Activated CD8-positive, alpha-beta memory T cell treated with anti-CD3 and anti-CD28 coated beads, Interleukin-2, amount 50 U/mL, for 4 hours (primary cell): ENCODE measurements at regions not wholly inside any gene's neighbourhood (a gene's known extent, or its start where the extent isn't known, plus 50 kb on each side); places are given as distances from the start of the nearest gene placed in this dataset.

Experiments
- DNase-seq: peaks from one replicate; pipeline ENCODE4 v3.0.0-alpha.2; 2020

DNA sequence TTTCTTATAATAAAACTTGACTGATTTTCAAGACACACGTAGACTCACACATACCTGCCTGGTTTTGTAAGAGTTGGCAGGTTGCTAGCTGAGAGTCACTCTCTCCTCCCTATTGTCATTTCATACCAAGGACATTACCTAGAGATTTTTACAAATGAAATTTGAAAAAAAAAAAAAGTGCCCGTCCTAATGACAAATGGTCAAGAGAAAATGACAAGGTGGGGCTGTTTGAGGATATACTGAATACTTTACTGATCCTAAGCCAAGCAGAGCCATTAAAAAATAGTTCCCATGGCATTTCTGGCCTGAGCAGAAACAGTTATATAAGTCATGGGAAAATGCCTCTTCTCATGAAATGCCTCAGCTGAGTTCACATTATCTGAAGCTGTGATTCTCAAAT is 150.2 kb downstream of the DYRK2 start:
- DNase-seq, result no peak

DNA sequence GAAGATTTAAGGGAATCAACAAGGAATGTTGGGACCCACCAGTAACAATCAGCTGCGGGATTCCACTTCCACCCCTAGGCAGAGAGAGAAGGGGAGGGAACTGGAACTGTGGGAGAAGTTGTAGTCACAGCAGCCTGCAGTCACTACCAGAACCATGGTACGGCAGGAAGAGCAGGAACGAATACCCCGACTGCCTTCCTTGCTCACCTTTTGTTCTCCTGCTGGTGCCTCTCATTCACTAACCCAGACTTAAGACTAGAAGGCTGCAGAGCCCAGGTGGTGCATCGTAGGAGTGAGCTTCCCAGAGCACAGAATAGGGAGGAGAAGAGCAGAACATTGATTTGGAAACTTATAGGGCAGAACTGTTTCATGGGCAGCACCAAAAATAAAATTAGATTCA is 154.2 kb downstream of the DYRK2 start:
- DNase-seq, result no peak

DNA sequence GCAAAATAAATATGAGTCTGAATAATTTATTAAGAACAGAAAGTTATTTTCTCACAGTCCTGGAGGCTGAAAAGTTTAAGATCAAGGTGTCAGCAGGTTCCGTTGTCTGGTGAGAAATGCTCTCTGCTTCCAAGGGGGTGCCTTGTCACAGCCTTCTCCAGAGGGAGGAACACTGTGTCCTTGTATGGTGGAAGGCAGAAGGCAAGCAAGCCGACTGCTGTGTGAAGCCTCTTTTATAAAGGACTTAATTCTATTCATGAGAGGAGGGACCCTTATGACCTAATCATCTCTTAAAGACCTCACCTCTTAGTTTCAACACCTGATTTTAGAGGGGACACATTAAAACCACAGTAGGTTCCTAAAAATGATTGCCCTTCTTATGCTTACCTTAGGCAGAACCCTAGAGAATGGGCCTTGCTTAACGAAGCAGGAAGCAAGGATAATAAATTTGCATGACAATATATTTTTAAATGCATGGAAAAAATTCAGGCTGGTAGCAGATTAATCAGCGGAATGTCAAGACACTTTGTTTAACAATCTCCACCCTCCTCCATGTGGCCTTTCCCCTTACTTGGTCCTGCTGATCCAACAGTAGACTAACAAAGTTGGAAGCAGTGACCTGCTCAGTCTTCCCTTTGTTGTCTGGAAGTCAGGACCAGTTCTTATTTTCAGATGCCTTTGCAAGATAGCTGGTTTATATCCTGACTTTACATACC is 154.9 kb downstream of the DYRK2 start:
- DNase-seq, result no peak

DNA sequence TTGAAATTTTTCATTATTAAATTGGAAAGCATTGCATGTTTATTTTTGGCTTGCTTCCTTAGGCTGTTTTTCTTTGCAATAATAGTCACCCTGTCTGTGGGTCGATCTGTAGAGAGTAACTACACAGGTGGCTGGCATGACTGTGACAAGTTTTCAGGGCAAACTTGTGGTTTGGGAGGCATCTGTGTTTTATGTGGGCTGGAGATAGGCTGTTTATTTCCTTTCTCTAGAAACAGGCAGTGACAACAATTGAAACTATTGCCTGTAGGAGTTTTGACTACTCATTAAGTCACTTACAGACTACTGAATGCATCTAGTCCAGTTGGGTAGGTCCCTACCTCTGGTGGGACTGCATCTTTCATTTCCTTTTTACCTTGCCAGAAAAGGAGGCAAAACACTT is 155.6 kb downstream of the DYRK2 start:
- peak; percentile 16 for DNase-seq

DNA sequence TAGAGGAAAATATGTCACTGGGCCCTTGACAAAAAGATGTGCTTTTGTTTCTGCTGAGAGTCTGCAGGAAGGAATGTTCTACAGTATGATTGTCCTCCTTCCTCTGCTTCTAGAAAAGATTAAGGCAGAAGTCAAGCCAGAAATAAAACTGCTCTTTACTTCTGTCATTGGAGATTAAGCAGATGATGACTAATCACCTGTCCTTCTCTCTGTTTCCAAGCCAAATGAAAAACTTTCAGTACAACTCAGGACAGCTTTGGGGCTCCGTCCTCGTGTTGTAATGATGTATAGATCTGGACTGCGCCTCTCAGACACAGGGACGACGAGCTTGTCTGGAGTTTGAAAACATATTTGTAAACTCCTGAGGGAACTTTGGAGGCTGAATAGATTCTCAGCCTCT is 159.3 kb downstream of the DYRK2 start:
- DNase-seq, result no peak

DNA sequence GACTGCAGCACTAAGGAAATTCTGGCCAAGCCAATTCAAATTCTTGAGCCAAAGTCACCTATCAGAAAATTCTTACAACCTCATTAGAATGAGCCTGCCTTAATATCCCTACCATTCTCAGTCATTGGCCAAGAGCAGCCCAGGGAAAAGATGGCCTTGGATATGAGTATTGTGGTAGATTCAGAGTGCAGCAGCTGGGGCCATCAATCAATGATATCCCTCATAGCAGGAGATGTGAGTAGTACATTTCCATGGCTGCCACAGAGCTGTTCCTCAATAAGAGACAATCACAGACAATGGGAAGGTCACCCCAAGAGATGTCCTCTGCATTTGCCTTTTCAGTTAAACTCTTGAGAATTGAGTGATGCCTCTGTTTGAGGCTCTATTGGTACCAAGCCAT is 161.6 kb downstream of the DYRK2 start:
- DNase-seq, result no peak

DNA sequence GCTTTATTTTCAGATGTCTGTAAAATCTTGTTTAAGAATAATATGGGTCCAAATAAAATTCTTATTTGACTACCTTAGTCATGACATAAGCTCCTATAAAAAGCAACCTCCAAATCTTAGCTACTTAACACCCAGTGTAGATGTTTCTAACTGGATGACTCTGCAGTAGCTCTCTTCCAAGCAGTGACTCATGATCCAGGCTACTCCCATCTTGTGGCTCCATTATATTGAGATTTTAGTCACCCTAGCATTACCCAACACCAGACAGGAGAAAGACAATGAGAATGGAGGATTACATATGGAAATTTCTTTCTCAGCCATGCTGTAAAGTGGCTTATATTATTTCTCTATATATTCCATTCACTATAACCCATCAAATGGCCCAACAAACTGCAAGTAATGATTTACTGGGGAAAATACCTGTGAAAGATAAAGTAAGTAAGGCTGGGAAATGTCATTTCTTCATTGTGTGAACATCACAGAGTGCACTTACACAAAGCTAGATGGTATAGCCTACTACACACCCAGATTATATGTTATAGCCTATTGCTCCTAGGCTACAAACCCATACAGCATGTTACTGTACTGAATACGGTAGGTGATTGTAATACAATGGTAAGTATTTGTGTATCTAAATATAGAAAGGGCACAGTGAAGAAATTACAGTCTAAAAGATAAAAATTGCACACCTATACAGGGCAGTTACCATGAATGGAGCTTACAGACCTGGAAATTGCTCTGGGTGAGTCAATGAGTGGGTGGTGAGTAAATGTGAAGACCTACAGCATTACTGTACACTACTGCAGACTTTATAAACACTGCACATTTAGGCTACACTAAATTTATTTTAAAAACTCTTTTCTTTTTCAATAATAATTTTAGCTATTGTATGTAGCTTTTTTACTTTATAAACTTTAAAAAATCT is 163.2 kb downstream of the DYRK2 start:
- DNase-seq, result no peak

DNA sequence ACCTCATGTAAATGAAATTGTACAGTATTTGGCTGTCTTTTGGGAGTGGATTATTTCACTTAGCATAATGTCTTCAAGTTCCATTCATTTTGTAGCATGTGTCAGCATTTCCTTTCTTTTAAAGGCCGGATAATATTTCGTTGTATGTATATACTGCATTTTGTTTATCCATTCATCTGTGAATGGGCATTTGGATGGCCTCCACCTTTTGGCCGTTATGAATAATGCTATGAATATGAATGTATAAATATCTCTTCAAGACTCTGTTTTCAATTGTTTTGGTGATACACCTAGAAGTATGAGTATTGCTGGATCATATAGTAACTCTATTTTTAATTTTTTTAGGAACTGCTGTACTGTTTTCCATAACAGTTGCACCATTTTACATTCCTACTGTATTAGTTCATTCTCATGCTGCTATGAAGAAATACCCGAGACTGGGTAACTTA is 164.9 kb downstream of the DYRK2 start:
- DNase-seq, result no peak

DNA sequence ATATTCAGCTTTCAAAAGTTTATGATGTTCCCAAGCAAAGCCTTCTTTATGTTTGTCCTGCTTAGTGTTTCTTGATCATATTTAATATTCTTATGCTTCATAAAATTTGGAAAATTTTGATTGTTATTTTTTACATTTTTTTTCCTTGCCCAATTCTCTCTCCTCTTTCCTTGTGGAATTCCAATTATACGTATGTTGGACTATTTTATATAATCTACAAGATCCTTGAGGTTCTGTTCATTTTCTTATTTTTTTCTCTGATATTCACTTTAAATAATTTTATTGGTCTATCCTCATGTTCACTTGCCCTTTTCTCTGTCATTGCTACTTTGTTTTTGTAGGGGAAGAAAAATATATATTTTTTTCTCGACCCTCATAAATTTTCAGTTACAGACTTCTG is 167.7 kb downstream of the DYRK2 start:
- DNase-seq, result no peak

DNA sequence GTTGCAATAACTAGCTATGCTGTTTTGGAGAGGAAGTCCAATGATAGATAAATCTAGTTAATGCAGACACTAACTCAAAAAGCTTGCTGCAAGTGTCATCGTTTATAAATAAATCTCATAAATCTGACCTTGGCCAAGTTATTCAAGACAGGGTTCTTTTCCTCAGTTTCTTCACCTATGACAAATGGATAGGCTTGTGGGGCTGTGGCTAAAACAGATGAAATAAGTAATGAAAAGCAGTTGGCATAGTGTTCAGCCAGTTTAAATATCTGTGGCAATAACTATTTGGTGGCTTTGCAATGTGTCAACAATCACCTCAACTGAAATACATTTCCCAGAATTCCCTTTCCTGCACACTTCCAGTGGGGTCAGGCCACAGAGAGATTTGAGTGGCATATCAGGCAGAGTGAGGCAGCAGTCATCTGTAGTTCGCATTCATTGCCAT is 169.9 kb downstream of the DYRK2 start:
- no peak for DNase-seq

DNA sequence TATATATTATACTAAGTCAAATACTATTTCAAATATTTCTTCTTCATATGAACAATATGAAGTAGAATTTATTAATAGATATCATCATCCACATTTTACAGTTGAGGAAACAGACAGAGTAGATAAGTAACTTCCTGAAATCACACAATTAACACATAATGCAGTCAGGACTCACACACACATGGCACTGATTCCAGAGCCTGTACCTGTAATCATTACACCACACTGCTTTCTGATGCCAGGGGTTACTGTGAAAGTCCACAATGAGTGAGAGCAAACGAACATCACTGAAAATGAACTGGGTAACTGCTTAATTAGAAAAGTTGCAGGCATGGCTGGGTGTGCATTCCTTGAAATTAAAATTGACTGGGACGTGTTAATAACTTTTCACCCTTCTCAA is 169.3 kb upstream of the IFNG-AS1 start:
- no peak for DNase-seq

DNA sequence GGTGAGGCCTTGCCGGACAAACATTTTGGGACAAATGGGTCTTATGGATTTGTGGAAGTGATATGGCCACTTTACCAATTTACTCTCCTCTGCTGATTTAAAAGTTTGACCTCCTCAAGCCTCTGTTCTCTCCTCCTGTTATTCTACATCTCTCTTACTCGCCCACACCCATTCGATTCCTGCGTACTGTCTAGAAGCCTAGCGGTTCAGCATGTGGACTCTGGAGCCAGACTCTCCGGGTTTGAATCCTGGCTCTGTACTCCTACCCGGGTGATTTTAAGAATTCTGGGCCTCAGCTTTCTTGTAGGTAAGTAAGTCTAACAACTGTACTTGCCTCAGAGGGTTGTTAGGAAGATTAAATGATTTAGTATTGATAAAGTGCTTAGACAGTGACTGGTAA is 168.6 kb upstream of the IFNG-AS1 start:
- DNase-seq, result no peak

DNA sequence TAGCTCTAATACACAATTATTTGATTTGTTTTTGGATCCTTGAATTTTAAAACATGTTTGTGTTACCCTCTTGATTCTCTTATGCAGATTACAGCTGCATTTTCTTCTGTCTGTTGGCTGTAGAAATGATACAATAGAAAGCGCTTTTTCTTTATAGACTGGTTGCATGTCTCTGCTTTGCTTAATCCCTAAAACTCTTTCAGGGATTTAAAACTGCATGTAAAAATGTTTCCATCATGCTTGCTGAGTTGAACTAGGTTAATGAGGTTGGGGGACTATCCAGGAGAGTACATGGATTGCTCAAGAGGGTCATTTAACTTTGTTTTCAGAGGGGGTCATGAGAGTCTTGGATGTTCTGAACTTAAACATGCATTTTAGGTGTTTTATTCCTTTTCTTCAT is 166.4 kb upstream of the IFNG-AS1 start:
- DNase-seq, result no peak

DNA sequence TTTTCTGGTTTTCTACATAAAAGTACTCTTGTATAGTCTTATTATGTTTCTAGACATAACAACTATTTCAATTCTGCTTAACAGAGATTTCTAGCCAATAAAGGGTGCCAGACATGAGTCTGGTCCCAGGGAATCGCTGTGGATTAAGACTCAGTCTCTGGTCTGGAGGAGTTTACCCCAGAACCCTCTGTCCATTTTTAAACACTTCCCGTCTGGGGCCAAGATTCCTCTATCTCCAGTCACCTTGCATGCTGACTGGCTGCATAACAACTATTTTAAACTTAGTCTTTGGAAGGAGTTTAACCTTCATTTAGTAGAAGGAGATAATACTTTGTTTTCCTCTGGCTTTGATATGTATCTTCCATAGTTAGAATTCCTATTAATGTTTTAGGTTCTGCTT is 163.1 kb upstream of the IFNG-AS1 start:
- DNase-seq, result no peak

DNA sequence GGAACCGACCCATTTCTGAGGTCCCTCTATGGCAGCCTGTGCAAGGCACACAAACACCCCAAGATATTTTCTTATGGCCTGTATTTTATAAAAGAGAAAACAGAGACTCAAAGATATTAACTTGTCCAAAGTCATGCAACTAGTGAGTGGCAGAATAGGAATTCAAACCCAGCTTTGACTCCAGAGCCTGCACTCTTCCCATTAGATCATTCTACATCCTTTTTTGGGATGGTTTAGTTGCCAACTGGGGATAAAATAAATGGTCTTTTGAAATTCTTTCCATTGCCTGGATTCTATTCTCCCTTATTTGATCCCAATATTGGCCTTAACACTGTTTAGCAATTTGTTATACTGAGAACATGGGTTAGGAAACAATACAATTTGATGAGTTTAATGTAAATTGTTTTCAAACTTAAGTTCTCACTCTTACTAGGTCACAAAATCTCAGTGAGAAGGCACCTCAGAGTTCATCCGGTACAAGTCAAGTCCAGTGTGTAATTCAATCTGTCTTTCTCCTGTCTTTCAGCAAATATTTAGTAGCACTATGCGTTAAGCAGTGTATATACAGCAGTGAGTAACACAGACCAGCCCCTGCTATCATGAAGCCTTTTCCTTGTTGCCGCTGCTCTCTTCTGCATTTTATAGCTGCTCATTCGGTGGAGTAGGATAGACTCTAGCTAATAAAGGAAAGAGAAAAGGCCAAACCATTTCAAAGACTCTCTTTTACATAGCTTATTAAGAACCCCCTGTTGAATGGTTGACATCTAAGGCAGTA is 162.1 kb upstream of the IFNG-AS1 start:
- no peak for DNase-seq

DNA sequence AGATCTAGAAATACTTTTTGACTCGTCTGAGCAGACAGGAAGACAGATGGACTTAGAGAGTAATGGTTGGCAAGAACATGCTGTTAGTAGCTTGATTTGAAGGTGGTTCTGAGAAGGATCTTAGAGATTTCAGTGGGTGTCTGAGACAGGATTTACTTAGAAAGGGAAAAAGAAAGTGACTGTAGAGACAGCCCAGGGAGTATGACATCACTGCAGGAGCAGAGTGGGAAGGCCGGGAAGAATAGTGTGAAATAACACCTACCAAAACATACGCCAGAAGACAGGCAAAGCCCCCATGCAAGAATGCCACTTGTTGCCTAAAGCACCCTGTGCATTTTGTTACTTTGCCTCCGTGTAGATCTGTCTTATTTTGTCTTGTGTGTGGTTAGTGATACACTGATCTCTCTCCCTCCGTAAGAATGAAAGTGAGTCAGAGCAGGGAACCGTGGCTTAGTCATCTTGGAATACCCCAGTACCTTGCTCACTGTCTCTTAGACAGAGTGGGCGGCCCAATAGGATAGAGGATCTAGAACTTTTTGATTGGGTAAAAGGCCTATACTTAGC is 161.3 kb upstream of the IFNG-AS1 start:
- DNase-seq, result peak; percentile 37

DNA sequence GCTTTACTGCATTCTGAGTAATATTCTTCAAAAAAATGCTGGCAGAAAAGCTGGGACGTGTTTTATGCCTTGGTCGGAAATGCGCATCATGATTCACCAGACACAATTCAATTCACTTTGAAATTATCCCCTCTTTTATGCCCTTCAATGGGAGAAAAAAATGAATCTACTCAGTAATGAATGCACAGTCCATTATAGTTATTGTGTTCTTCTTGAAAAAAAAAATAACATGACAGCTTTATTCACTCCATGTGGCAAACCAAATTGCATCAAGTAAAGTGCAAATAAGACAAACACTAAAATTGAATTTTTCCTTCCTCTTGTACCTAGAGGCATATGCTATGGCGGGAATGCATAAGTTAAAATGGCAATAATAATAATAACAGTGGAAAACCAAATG is 159.4 kb upstream of the IFNG-AS1 start:
- DNase-seq, result no peak

DNA sequence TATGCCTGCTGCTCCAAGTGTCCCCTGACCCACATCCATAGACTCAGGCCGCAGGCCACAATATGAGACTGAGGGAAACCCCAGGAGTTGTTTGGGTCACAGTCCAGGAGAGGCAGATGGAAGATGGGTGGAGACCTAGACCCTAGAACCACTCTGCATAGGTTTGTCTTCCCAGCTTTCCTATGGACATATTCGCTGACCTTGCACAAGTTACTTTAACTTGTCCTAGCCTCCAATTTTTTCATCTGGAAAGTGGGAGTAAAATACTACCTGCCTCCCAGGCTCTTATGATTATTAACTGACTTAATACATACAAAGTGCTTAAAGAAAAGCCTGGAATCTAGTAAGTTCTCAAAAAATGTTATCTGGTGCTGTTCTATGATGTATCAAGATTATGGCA is 157.1 kb upstream of the IFNG-AS1 start:
- DNase-seq, result no peak

DNA sequence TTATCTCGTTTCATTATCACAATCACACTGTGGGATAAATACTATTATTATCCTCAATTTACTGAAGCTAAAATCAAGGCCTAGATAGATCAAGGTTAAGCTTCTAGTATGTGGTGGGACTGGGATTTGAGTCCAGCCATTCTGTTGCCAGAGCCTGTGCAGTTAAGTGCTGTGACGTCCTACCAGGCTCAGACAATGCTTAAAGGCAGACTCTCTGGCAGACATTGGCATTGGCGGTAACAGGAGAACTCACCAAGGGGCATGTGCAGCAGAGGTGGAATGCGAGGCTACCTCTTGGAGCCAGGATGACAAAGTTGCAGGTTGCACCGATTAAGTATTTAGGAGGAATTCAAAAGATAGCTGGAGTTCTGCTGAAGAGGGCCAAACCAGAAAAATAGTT is 155.6 kb upstream of the IFNG-AS1 start:
- DNase-seq, result no peak

DNA sequence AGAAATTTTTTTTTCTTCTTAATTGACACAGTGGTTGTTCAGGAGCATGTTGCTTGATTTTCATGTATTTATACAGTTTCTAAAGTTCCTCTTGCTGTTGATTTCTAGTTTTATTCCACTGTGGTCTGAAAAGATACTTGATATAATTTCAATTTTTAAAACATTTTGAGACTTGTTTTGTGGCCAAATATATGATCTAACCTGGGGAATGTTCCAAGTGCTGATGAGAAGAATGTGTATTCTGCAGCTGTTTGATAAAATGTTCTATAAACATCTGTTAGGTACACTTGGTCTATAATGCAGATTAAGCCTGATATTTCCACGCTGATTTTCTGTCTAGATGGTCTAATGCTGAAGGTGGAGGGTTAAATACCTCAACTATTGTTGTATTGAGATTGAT is 151.4 kb upstream of the IFNG-AS1 start:
- no peak for DNase-seq

DNA sequence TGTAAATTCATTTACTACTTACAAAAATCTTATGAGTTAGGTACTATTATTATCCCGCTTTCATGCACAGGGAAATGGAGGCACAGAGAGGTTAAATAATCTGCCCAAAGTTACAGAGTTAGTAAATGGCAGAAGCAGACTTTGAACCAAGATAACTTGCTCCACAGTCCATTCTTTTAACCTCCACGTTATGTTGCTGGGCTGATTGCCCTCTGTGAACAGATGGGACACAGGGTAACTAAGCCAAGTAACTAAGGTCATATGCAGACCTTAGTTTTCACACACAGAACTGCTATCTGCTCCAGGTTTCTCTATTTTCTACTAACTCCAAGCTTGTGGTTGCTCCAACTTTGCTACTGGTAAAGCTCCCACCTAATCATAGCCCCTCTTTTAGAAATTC is 147.1 kb upstream of the IFNG-AS1 start:
- no peak for DNase-seq

DNA sequence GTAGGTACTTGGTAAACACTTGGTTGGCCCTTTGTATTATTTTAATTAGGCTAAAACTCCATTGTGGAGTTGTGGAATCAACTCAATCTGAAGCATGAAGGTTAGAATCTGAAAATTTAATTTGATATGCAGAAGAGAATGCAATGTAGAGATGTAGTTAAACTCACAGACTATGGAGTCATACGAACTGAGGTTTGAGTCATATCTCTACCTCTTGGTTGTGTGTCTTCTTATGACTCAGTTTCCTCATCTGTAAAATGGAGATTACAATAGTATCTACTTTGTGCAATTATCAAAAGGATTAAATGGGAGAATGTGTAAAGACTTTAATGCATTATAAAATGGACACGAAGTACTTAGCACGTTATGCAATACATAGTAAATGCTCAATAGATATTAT is 146.0 kb upstream of the IFNG-AS1 start:
- DNase-seq, result no peak

DNA sequence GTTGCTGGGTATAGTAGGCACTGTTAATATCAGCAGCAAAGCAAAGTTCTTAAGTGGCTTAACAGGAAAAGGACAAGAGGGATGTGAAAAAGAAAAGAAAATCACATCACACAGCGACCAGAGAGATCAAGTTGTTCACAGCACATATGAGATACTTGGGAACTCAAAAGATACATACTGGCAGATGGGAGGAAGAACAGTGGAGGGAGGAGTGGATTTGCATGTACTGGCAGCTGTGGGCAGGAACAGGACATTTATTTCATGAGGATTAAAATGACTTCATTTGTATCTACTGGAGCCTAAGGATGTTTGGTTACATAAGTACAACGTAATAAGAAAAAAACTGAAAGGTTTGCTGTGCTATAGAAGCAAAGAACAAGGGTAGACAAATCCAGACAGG is 136.5 kb upstream of the IFNG-AS1 start:
- no peak for DNase-seq
